ENCODE measurements at regions not wholly inside any gene's neighbourhood (a gene's known extent, or its start where the extent isn't known, plus 50 kb on each side); places are given as distances from the start of the nearest gene placed in this dataset.
A peak's percentile ranks its signal among the peaks of the same experiment; 100 is the strongest.

DNA sequence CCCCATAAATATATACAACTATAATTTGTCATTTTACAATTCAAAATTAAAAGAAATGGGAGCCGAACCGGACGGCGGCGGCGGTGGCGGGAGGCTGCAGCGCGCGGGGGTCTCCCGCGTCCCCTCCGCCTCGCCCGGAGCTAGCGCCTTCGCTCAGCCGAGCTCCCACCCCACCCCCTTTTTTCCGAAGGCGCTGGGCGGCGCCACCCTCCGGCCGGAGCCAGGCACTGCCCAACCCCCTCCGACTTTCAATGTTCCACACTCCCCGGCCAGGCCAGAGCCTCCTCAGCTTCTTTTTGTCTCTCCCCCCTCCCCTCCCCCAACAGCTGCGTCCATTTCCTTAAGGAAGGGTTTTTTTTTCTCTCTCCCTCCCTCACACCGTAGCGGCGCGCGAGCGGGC is 214.1 kb upstream of the GEMIN8 start:
- Histone ChIP-seq H3K4me1 (no peaks in the 10 kb centered on the region), H3K9me3 (no peaks in the 10 kb centered on the region), H3K27ac (no peak overlapping the region), H3K4me3 (no peak overlapping the region), H3K36me3 (no peaks in the 10 kb centered on the region), H3K27me3 (no peaks in the 10 kb centered on the region)
- 46% methylated on average over 33 of the region's 33 CpGs for WGBS
- DNase-seq (ENCODE audit: low spot score in 2 of 2): peak in 1 of 2 donors; percentile 44
- no peak for TF ChIP-seq EP300 (IDR thresholded peaks at IDR 0.05)

DNA sequence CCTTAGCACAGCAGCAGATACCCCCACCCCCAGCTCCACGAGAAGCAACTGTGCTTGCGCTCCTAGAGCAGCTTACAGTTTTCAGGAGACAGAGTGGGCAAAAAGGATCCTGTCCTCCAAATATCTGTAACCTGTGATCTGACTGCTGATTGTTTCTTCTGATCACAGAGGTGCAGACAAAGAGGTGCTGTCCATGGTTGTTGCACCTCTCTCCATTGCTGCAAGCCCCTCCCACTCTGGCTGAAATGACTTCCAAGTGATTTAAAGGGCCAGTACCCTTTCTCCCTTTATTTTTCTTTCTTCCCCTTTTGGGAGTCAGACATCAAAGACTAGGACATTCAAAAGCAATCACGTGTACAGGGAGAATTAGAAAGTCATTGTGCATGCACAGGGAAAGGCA is 205.3 kb upstream of the GEMIN8 start:
- H3K4me1 ChIP-seq: no peaks in the 10 kb centered on the region
- H3K36me3 ChIP-seq: no peaks in the 10 kb centered on the region
- no peak overlapping the region for H3K27ac ChIP-seq
- TF ChIP-seq POLR2AphosphoS5 (IDR thresholded peaks at IDR 0.05): no peak
- TF ChIP-seq, protein P1, sequence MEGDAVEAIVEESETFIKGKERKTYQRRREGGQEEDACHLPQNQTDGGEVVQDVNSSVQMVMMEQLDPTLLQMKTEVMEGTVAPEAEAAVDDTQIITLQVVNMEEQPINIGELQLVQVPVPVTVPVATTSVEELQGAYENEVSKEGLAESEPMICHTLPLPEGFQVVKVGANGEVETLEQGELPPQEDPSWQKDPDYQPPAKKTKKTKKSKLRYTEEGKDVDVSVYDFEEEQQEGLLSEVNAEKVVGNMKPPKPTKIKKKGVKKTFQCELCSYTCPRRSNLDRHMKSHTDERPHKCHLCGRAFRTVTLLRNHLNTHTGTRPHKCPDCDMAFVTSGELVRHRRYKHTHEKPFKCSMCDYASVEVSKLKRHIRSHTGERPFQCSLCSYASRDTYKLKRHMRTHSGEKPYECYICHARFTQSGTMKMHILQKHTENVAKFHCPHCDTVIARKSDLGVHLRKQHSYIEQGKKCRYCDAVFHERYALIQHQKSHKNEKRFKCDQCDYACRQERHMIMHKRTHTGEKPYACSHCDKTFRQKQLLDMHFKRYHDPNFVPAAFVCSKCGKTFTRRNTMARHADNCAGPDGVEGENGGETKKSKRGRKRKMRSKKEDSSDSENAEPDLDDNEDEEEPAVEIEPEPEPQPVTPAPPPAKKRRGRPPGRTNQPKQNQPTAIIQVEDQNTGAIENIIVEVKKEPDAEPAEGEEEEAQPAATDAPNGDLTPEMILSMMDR (IDR thresholded peaks at IDR 0.05): no peak
- no peak for TF ChIP-seq POLR2A (IDR thresholded peaks at IDR 0.05)
- no peak for TF ChIP-seq EP300 (IDR thresholded peaks at IDR 0.05)
- no peak for DNase-seq (ENCODE audit: low spot score in 2 of 2)
- no peaks in the 10 kb centered on the region for H3K9me3 ChIP-seq
- no peak overlapping the region for H3K4me3 ChIP-seq
- H3K27me3 ChIP-seq: no peaks in the 10 kb centered on the region
- 50% methylated on average over 3 of the region's 3 CpGs for WGBS

DNA sequence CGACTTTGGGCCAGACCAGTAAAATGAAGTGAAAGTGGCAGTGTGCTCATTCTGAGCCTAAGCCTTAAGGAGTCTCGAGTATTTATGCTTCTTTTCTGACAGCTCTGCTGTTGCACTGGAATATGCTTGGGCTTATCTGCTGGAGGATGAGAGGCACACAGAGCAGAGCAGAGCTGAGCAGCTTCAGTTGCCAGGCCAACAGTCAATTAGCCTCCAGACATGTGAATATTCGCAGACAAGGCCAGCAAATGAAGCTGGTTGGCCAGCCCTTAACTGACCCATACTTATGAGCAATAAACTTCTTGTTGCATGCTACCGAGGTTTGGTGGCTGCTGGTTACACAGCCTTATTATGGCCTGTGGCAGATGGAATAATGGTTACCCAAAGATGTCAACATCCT is 203.0 kb upstream of the GEMIN8 start:
- H3K36me3 ChIP-seq: no peaks in the 10 kb centered on the region
- no peak for TF ChIP-seq EP300 (IDR thresholded peaks at IDR 0.05)
- TF ChIP-seq, protein P1 (IDR thresholded peaks at IDR 0.05): no peak
- no peak for TF ChIP-seq POLR2AphosphoS5 (IDR thresholded peaks at IDR 0.05)
- no peak for TF ChIP-seq POLR2A (IDR thresholded peaks at IDR 0.05)
- no peaks in the 10 kb centered on the region for H3K9me3 ChIP-seq
- no peak for DNase-seq (ENCODE audit: low spot score in 2 of 2)
- H3K27ac ChIP-seq: no peak overlapping the region
- H3K4me3 ChIP-seq: no peak overlapping the region
- H3K27me3 ChIP-seq: no peaks in the 10 kb centered on the region
- H3K4me1 ChIP-seq: no peaks in the 10 kb centered on the region
- 61% methylated on average over 4 of the region's 4 CpGs for WGBS

DNA sequence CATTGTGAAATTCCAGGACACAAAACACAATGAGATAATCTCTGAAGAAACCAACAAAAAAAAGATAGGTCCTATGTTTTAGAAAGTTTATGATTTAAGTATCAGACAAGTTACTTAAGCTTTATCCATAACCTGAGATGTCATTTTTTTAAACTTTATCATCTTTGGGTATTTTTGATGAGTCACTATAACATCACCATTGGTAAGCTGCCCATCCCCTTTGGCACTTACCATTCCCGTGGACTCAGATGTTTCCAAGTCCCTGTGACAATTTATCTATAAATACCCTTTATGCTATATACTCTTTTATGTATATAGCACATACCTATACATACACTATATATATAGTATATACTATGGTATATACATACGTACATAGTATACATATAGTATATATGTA is 198.9 kb upstream of the GEMIN8 start:
- Histone ChIP-seq H3K27me3 (no peaks in the 10 kb centered on the region), H3K4me1 (no peaks in the 10 kb centered on the region), H3K4me3 (no peak overlapping the region), H3K36me3 (no peaks in the 10 kb centered on the region), H3K9me3 (no peaks in the 10 kb centered on the region), H3K27ac (no peak overlapping the region)
- TF ChIP-seq EP300 (IDR thresholded peaks at IDR 0.05) (no peak), POLR2AphosphoS5 (IDR thresholded peaks at IDR 0.05) (no peak), POLR2A (IDR thresholded peaks at IDR 0.05) (no peak)
- TF ChIP-seq, protein P1 (IDR thresholded peaks at IDR 0.05): no peak
- 62% methylated on average over 2 of the region's 2 CpGs for WGBS
- DNase-seq (ENCODE audit: low spot score in 2 of 2): no peak

DNA sequence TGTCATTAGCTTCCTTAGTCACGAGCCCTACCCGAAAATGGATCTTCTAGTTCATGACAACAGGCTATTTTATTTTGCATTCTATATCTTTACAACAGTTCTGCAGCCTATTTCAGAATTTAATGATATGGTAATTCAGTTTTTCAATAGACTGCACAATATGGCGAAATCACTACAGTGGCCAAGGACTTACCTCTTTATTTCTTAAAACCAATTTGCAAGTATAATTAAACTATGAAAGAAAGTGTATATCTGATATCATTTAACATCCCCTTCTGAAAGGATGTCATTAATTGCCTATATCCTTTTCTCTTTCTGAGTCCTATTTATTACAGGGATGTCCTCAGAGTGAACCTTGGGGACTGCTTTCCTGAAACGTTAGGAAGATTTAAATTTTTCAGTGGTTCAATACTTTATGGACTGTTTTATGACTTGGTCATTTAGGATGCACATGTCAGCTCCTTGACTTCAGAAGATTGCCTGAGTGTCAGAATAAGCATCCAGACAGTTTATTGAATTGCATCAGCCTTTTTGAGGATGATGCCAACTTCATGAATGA is 190.8 kb upstream of the GEMIN8 start:
- H3K4me3 ChIP-seq: no peak overlapping the region

More for the DNA sequence above, 190.8 kb upstream of the GEMIN8 start:
- no peak for TF ChIP-seq EP300 (IDR thresholded peaks at IDR 0.05)
- no peak for TF ChIP-seq POLR2AphosphoS5 (IDR thresholded peaks at IDR 0.05)
- TF ChIP-seq, protein P1 (IDR thresholded peaks at IDR 0.05): no peak
- no peak for TF ChIP-seq POLR2A (IDR thresholded peaks at IDR 0.05)
- 65% methylated on average over 4 of the region's 4 CpGs for WGBS
- H3K27me3 ChIP-seq: no peaks in the 10 kb centered on the region
- H3K36me3 ChIP-seq: no peaks in the 10 kb centered on the region
- no peaks in the 10 kb centered on the region for H3K4me1 ChIP-seq
- no peaks in the 10 kb centered on the region for H3K9me3 ChIP-seq
- no peak for DNase-seq (ENCODE audit: low spot score in 2 of 2)
- H3K27ac ChIP-seq: no peak overlapping the region

All from suprapubic skin (tissue), 4 donors.